Stomach (tissue), 8 donors: ENCODE measurements at regions not wholly inside any gene's neighbourhood (a gene's known extent, or its start where the extent isn't known, plus 50 kb on each side); places are given as distances from the start of the nearest gene placed in this dataset.

Source experiments
- DNase-seq, 2 donors: peaks; one replicate each; pipeline versions ENCODE4 v3.0.0 to v3.0.0-alpha.2; 2013 to 2019
- H3K27ac ChIP-seq, 5 donors: fragments of 200-600 bp in 4 of 5; sonication (generic) in 4 of 5; one replicate each; pipeline ENCODE4 v1.5.1; 2013 to 2019; ENCODE audit warnings: mild to moderate bottlenecking in 1 of 5, moderate library complexity in 1 of 5
- H3K27me3 ChIP-seq, 3 donors: fragments of 200-600 bp; sonication (generic); one replicate each; pipeline ENCODE4 v1.5.1; 2017 to 2019; ENCODE audit warnings: mixed run types in 1 of 3
- H3K36me3 ChIP-seq, 4 donors: fragments of 200-600 bp; sonication (generic); 1 replicate in 3 of 4; 2 replicates in 1 of 4; pipeline ENCODE4 v1.5.1; 2016 to 2019
- H3K4me1 ChIP-seq, 4 donors: fragments of 200-600 bp; sonication (generic); one replicate each; pipeline ENCODE4 v1.5.1; 2016 to 2019
- H3K4me3 ChIP-seq, 4 donors: fragments of 200-600 bp; sonication (generic) in 3 of 4; one replicate each; pipeline ENCODE4 v1.5.1; 2016 to 2019; ENCODE audit warnings: mild to moderate bottlenecking in 1 of 4
- H3K9me3 ChIP-seq, 4 donors: fragments of 200-600 bp; sonication (generic); one replicate each; pipeline ENCODE4 v1.5.1; 2016 to 2019
- CTCF ChIP-seq, 7 experiments: fragments of 450-650 bp in 4 of 7; fragments of 200-600 bp in 3 of 7; sonication (generic) in 3 of 7; IDR thresholded peaks; one replicate each; pipeline ENCODE4 v1.5.1; 2016 to 2019; ENCODE audit warnings: antibody characterized with exemption in 7 of 7, control low read depth in 2 of 7, mild to moderate bottlenecking in 1 of 7
- EP300 ChIP-seq: sonication (generic); formaldehyde crosslinking; IDR thresholded peaks from one replicate; pipeline ENCODE4 v1.6.1; 2017; ENCODE audit warnings: antibody characterized with exemption
- POLR2A ChIP-seq, 4 donors: fragments of 450-650 bp; IDR thresholded peaks; one replicate each; pipeline ENCODE4 v1.6.1; 2016; ENCODE audit warnings: antibody characterized with exemption in 4 of 4, control low read depth in 2 of 4, mild to moderate bottlenecking in 1 of 4, moderate library complexity in 1 of 4
- POLR2AphosphoS5 ChIP-seq, 3 donors: sonication (generic); formaldehyde crosslinking; IDR thresholded peaks; one replicate each; pipeline ENCODE4 v1.6.1; 2016; ENCODE audit warnings: antibody characterized with exemption in 3 of 3
- WGBS, 5 donors: extraction: QIAGEN DNeasy Blood & Tissue Kit in 3 of 5; methylation state at CpG; one replicate each; pipeline versions ENCODE4 v1.1.5 to v1.1.7; 2013 to 2018; 5-methylcytosine and 5-hydroxymethylcytosine counted together
- intact Hi-C: fragments of 100-400 bp; cut with DNase I; formaldehyde crosslinking; loops from one replicate; pipeline ENCODE4 v1.15.1; 2023; ENCODE audit warnings: low total_unique reads
- donor health status: healthy with polysubstance abuse.
- donor health status: Bipolar disorder and iron deficiency.
- donor health status: healthy.

DNA sequence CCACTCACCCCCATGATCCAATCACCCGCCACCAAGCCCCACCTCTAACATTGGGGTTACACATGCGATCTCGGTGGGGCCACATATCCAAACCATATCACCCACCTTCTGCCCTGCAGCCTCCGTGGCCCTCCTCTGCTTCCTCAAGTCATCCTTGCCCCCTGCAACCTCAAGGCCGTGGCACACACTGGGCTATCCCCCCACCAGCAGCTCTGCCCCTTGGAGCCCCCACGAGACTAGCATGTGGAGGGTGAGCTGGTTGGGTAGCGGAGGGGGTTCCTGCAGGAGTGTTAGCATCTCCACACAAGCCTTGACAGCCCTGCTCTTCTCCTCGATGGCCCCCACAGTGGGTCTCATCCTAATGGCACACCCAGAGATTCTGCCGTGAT is 100.8 kb downstream of the TOMM20 start:
- Histone ChIP-seq H3K27me3 (no peaks in the 10 kb centered on the region), H3K4me3 (no peak overlapping the region), H3K4me1 (no peaks in the 10 kb centered on the region), H3K36me3 (no peaks in the 10 kb centered on the region), H3K9me3 (peaks cover 0 to 3% (median 0%) of the 10 kb centered on the region in 4 donors), H3K27ac (no peak overlapping the region)
- DNase-seq: no peak
- no peak for TF ChIP-seq EP300
- no peak for TF ChIP-seq POLR2A (IDR thresholded peaks at IDR 0.05)
- TF ChIP-seq POLR2AphosphoS5 (IDR thresholded peaks at IDR 0.05): no peak
- no peak for TF ChIP-seq CTCF (IDR thresholded peaks at IDR 0.05)
- intact Hi-C loops: no loop called here
- WGBS, 5 donors: 94 to 97% (median 96%) methylated on average over 7 to 9 of the region's 9 CpGs

- no peaks in the 10 kb centered on the region for H3K27me3 ChIP-seq
- WGBS, 5 donors: 96 to 99% (median 97%) methylated on average over 13 of the region's 13 CpGs
- DNase-seq: peak in 1 of 2 donors; percentile 5
- H3K27ac ChIP-seq: no peak overlapping the region
- intact Hi-C loops: no loop called here
- H3K36me3 ChIP-seq: no peaks in the 10 kb centered on the region
- H3K4me1 ChIP-seq: peaks cover 0 to 4% (median 2%) of the 10 kb centered on the region in 4 donors
- TF ChIP-seq CTCF (IDR thresholded peaks at IDR 0.05) (no peak), EP300 (no peak), POLR2AphosphoS5 (IDR thresholded peaks at IDR 0.05) (no peak), POLR2A (IDR thresholded peaks at IDR 0.05) (no peak)
- H3K4me3 ChIP-seq: no peak overlapping the region
- H3K9me3 ChIP-seq: peaks cover 0 to 3% (median 0%) of the 10 kb centered on the region in 4 donors
Observed at GRCh38 chr1:235027076-235027861, 101.4 kb downstream of the TOMM20 start.

DNA sequence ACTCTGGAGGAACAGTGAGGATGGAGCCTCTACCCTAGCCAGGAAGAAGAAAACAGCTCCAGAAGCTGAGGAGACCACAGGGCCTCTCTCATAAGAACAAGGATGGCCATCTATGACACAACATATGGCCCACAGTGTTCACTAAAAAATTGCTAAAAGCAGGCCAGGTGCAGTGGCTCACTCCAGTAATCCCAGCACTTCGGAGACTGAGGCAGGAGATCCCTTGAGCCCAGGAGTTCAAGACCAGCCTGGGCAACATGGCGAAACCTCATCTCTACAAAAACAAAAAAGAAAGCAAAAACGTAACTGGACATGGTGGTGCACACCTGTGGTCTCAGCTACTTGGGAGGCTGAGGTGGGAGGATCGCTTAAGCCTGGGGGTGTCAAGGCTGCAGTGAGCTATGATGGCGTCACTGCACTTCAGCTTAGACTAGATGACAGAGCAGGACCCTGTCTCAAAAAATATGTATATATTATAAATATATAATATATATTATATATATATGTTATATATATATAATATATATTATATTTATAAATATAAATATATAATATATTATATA is 103.1 kb downstream of the TOMM20 start:
- H3K27ac ChIP-seq: no peak overlapping the region
- peaks cover 0 to 3% (median 0%) of the 10 kb centered on the region in 4 donors for H3K9me3 ChIP-seq
- H3K4me1 ChIP-seq: peaks cover 0 to 16% (median 6%) of the 10 kb centered on the region in 4 donors
- intact Hi-C loops: no loop called here
- no peak for DNase-seq
- H3K27me3 ChIP-seq: no peaks in the 10 kb centered on the region
- WGBS, 5 donors: 92 to 99% (median 96%) methylated on average over 5 of the region's 5 CpGs
- TF ChIP-seq POLR2A (IDR thresholded peaks at IDR 0.05) (no peak), POLR2AphosphoS5 (IDR thresholded peaks at IDR 0.05) (no peak), CTCF (IDR thresholded peaks at IDR 0.05) (no peak), EP300 (no peak)
- no peaks in the 10 kb centered on the region for H3K36me3 ChIP-seq
- H3K4me3 ChIP-seq: no peak overlapping the region

DNA sequence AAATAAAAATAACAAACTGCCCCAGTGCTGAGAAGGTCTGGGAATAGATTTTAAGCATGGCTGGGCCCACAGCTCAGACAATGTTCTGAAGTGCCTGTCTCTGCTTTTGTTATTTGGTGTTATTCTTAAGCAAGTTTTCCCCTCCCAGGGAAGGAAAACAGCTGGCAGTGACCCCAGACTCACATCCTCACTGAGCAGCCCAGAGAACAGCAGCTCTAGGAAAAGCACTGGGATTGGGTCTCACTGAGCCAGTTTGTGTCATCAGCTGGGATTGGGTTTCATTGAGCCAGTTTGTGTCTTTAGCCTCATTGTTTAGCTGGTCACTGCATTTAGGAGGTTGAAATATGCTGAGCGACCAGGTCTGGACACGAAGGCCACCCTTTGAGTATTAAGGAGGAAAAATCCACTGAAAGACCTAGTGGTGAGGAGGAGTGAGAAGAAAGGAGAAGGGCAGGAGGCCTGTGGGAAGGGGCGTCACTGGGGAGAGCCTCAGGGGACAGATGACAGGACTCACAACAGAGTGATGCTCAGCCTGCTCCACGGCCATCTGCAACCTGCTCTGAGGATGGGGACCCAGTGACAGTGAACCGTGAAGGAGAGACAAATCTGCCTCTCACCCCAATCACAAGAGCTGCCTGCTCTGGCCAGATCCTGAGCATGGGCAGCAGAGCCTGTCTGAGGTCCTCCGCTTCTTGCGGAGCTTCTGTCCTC is 103.8 kb downstream of the TOMM20 start:
- Histone ChIP-seq H3K36me3 (no peaks in the 10 kb centered on the region), H3K4me1 (peaks cover 0 to 16% (median 6%) of the 10 kb centered on the region in 4 donors), H3K4me3 (no peak overlapping the region), H3K27ac (no peak overlapping the region), H3K27me3 (no peaks in the 10 kb centered on the region), H3K9me3 (peaks cover 0 to 3% (median 0%) of the 10 kb centered on the region in 4 donors)
- no peak for TF ChIP-seq POLR2AphosphoS5 (IDR thresholded peaks at IDR 0.05)
- 89 to 91% (median 89%) methylated on average over 7 of the region's 7 CpGs for WGBS, 5 donors
- peak in 1 of 2 donors; percentile 37 for DNase-seq
- intact Hi-C loops: no loop called here
